ENCODE measurements at regions not wholly inside any gene's neighbourhood (a gene's known extent, or its start where the extent isn't known, plus 50 kb on each side); places are given as distances from the start of the nearest gene placed in this dataset.
"Not testable (repeated sequence)": the region's sequence is repeated elsewhere in the genome, so short reads cannot be mapped to it uniquely, and the experiment has no call there.

DNA sequence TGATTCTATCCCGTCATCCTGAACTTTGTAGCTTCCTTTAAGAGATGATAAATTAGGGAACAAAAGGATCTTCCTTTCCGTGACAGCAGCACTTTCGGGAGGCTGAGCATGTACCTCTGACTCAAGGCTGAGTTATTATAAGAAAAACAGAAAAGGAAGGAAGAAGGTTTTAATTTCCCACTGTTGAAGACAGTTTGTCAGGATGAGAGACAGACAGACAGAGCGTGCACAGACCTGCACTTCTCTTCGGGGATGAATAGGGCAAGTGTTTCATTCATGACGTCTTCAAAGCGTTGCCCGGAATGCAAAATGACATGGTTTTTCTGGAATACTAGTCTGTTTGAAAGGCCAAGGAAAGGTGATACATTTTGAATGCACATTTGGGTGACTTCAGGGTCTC, 405.3 kb upstream of the FAT1 start:
- Histone ChIP-seq H3K9me3 (ENCODE audit: control insufficient read depth, insufficient read depth, low read length) (no peaks in the 10 kb centered on the region), H3K4me3 (ENCODE audit: insufficient read depth, low read depth, low read length) (no peak overlapping the region), H3K79me1 (ENCODE audit: low read depth in 1 of 2, low read length in 2 of 2) (no peaks in the 10 kb centered on the region), H2BK20ac (ENCODE audit: low read depth, low read length) (no peak overlapping the region), H2BK120ac (ENCODE audit: low read depth, low read length) (no peak overlapping the region), H4K20me1 (ENCODE audit: insufficient read depth, low read length) (no peaks in the 10 kb centered on the region), H2BK5ac (ENCODE audit: low read depth, low read length, poor library complexity, severe bottlenecking) (no peak overlapping the region), H4K5ac (ENCODE audit: low read depth, low read length) (no peak overlapping the region), H3K4ac (ENCODE audit: low read depth, low read length) (no peak overlapping the region), H3K36me3 (ENCODE audit: control insufficient read depth, insufficient read depth, low read length) (no peaks in the 10 kb centered on the region), H3K9me1 (ENCODE audit: insufficient read depth, low read length) (no peaks in the 10 kb centered on the region), H2AFZ (replicated peaks; ENCODE audit: low read length, poor library complexity) (no peak overlapping the region), H3K27ac (ENCODE audit: insufficient read depth, low read length) (no peak overlapping the region), H3K9ac (ENCODE audit: low read depth, low read length) (no peak overlapping the region), H3K14ac (replicated peaks; ENCODE audit: low read depth, low read length) (no peak overlapping the region), H3K23ac (ENCODE audit: low read depth, low read length) (no peak overlapping the region), H3K56ac (ENCODE audit: extremely low read depth, insufficient read depth, low read length) (no peak overlapping the region), H2BK15ac (ENCODE audit: low read depth, low read length) (no peak overlapping the region), H2AK5ac (ENCODE audit: low read depth, low read length) (no peak overlapping the region), H3K27me3 (ENCODE audit: control insufficient read depth, insufficient read depth, low read length) (no peaks in the 10 kb centered on the region), H2AK9ac (replicated peaks; ENCODE audit: low read depth, low read length, poor library complexity) (no peak overlapping the region), H4K91ac (ENCODE audit: insufficient read depth, low read depth, low read length) (no peak overlapping the region), H3K4me1 (ENCODE audit: control insufficient read depth, insufficient read depth, low read length) (no peaks in the 10 kb centered on the region), H3K18ac (ENCODE audit: low read depth, low read length) (no peak overlapping the region), H4K8ac (ENCODE audit: low read depth in 2 of 2, low read length in 2 of 2) (no peak overlapping the region), H3K4me2 (ENCODE audit: low read depth, low read length) (no peak overlapping the region)
- in situ Hi-C loops (cut with MboI; ENCODE audit: low sequenced_read_pairs), result no loop called here
- dilution Hi-C loops (cut with HindIII; ENCODE audit: low sequenced_read_pairs, unreplicated experiment), result no loop called here
- intact Hi-C loops (cut with micrococcal nuclease), result no loop called here
- 61% methylated on average over 6 of the region's 8 CpGs; no CpG with 5 or more reads in 1 of the 2 experiments for WGBS, 2 experiments (ENCODE audit: extremely low coverage in 2 of 2, insufficient read length in 1 of 2)
- no TSS peak for BruUV-seq (replicated peaks)
- DNase-seq (peak; percentile 21), ATAC-seq (ENCODE audit: low read depth) (no peak; the same call in 1 of the 2 replicates)
- ChIA-PET CTCF (no interaction called here), POLR2A (ENCODE audit: unreplicated experiment) (no interaction called here)
- TF ChIP-seq FOS (IDR thresholded peaks at IDR 0.05; ENCODE audit: low read depth, low read length) (no peak), POLR2A (IDR thresholded peaks at IDR 0.05; ENCODE audit: low read depth, low read length) (no peak), MXI1 (IDR thresholded peaks at IDR 0.05; ENCODE audit: borderline replicate concordance, low read depth, low read length) (no peak), SMC3 (IDR thresholded peaks at IDR 0.05; ENCODE audit: low read depth, low read length) (no peak), BHLHE40 (IDR thresholded peaks at IDR 0.05; ENCODE audit: low read depth, low read length) (no peak)

DNA sequence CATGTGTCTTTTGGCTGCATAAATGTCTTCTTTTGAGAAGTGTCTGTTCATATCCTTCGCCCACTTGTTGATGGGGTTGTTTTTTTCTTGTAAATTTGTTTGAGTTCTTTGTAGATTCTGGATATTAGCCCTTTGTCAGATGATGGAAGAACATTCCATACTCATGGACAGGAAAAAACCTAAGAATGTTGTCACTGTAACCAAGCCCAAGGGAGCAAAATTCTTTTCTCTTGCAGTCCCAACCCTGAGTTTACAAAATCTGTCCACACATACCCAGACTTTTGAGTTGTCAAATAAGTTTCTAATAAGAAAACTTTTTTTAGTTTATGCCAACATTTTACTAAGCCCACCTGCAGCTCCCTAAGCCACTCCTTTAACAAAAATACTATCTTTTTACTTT, 408.2 kb upstream of the FAT1 start:
- H2AK9ac ChIP-seq (replicated peaks; ENCODE audit: low read depth, low read length, poor library complexity); H3K27ac ChIP-seq (ENCODE audit: insufficient read depth, low read length); H3K27me3 ChIP-seq (ENCODE audit: control insufficient read depth, insufficient read depth, low read length); in situ Hi-C loops (cut with MboI; ENCODE audit: low sequenced_read_pairs); POLR2A ChIA-PET (ENCODE audit: unreplicated experiment); H2BK20ac ChIP-seq (ENCODE audit: low read depth, low read length); dilution Hi-C loops (cut with HindIII; ENCODE audit: low sequenced_read_pairs, unreplicated experiment); H3K18ac ChIP-seq (ENCODE audit: low read depth, low read length); H3K14ac ChIP-seq (replicated peaks; ENCODE audit: low read depth, low read length); H2AFZ ChIP-seq (replicated peaks; ENCODE audit: low read length, poor library complexity); H3K4ac ChIP-seq (ENCODE audit: low read depth, low read length); BruUV-seq (replicated peaks); CTCF ChIA-PET; H3K79me1 ChIP-seq (ENCODE audit: low read depth in 1 of 2, low read length in 2 of 2); H2BK5ac ChIP-seq (ENCODE audit: low read depth, low read length, poor library complexity, severe bottlenecking); intact Hi-C loops (cut with micrococcal nuclease); DNase-seq; H3K56ac ChIP-seq (ENCODE audit: extremely low read depth, insufficient read depth, low read length); ATAC-seq (ENCODE audit: low read depth); H3K4me3 ChIP-seq (ENCODE audit: insufficient read depth, low read depth, low read length); H3K4me2 ChIP-seq (ENCODE audit: low read depth, low read length); H4K20me1 ChIP-seq (ENCODE audit: insufficient read depth, low read length); H4K8ac ChIP-seq (ENCODE audit: low read depth in 2 of 2, low read length in 2 of 2); H3K36me3 ChIP-seq (ENCODE audit: control insufficient read depth, insufficient read depth, low read length); H3K9me1 ChIP-seq (ENCODE audit: insufficient read depth, low read length); H3K9me3 ChIP-seq (ENCODE audit: control insufficient read depth, insufficient read depth, low read length); H2AK5ac ChIP-seq (ENCODE audit: low read depth, low read length); H3K23ac ChIP-seq (ENCODE audit: low read depth, low read length); H2BK120ac ChIP-seq (ENCODE audit: low read depth, low read length); H3K9ac ChIP-seq (ENCODE audit: low read depth, low read length); H4K91ac ChIP-seq (ENCODE audit: insufficient read depth, low read depth, low read length); H4K5ac ChIP-seq (ENCODE audit: low read depth, low read length); H2BK15ac ChIP-seq (ENCODE audit: low read depth, low read length); H3K4me1 ChIP-seq (ENCODE audit: control insufficient read depth, insufficient read depth, low read length): not testable (repeated sequence)
- no CpG with 5 or more reads among the region's 1 CpG for WGBS, 2 experiments (ENCODE audit: extremely low coverage in 2 of 2, insufficient read length in 1 of 2)
